GM18526 (cell line): ENCODE measurements at regions not wholly inside any gene's neighbourhood (a gene's known extent, or its start where the extent isn't known, plus 50 kb on each side); places are given as distances from the start of the nearest gene placed in this dataset.

Experiments
- POLR2A ChIP-seq: IDR thresholded peaks from 3 replicates; pipeline ENCODE4 v1.6.1; 2011; ENCODE audit not compliant: insufficient read length; ENCODE audit errors: extremely low read depth

DNA sequence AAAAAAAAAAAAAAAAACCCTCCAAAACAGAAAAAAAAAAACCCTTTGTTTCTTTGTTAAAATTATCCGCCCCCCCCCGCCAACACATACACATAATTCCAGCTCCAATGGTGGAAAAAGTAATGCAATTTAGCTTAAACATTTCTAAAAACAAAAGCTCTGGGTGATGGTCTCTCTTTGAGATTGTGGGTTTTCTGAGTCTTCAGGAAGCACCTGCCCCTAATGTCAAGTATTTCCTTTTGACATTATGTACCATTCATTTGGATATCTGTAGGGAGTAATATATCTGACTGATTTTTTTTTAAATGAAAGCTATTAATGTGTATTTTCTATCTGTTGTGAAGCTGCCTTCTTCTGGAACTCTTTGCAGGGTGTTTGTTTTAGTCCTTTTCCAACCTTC lies 389.7 kb downstream of the TAF11L14 start:
- no peak for TF ChIP-seq POLR2A

DNA sequence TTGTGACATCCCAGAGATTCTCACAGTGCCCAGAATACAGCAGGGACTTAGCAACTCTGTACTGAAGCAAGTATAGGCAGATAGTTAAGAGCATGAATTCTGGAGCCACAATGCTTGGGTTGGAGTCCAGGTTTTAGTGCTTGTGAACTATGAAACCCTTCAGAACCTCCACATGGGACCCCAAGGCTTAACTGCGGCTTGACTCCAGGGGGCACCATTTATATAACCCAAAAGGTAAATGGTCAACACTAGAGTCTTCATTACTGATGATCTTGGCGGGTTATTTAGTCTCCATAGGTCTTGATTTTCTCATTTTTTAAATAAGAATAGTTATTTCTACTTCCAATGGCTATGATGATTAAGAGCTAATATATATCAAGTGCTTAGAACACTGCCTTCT lies 390.3 kb downstream of the TAF11L14 start:
- no peak for TF ChIP-seq POLR2A

DNA sequence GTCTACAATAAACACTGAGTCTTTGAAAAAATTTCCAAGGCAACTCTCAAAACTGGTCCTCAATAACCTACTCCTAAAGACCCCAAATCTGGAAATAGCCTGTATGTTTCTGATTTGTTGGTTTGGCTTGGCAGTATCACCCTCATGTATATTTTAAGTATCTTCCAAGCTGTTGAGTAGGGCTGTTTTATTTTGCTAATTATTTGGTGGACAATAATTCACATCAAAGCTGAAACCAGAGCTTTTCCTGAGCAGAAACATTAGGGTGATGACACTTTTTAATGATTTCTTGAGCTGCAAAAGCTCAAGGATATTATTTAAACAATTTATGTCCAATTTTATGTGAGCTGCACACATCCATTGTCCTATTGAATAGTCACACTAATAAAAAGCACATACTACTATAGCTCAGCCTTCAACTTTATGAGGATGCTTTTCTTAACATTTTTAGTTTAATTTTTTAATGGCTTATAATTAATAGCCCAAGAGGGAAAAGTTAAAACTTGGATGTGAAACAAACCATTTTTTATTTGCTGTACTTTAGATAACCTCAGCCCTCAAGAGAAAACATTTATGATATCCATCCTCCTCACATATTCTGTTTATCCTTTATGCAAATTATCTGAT lies 393.1 kb downstream of the TAF11L14 start:
- TF ChIP-seq POLR2A, result no peak

DNA sequence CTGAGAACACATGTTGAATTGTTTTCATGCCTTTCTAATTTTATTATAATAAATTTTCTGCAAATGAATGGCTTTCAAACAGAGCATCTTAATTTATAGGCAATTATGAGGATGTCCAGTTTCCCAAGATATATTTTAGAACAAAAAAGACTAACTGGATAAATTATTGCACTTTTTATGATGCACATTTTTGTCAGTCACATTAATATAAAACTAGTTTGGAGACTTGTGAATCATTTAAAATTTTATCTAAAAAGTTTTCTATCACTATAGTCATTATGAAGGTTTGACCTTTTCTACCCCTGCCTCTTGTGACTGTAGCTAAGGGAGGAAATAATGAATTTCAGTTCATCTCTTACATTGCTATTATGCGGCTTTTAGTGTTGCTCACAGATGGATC lies 393.8 kb downstream of the TAF11L14 start:
- no peak for TF ChIP-seq POLR2A

DNA sequence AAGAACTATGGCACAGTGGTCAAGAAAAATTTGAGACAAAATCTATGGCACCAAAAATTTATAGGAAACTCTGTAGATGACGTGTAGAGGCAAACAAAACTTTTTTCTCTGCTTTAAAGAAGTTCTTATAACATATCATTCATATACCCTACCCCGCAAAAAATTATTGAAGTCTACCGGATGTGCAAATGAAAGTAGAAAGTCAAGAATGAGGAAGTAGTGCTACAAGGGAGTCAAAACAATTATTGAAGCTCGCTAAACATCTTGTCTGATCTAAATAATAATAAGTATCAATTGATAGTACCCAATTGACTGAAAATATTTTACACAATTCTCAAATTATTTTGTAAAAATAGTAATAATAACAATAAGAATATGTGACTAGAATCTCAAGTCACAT lies 398.5 kb downstream of the TAF11L14 start:
- no peak for TF ChIP-seq POLR2A

DNA sequence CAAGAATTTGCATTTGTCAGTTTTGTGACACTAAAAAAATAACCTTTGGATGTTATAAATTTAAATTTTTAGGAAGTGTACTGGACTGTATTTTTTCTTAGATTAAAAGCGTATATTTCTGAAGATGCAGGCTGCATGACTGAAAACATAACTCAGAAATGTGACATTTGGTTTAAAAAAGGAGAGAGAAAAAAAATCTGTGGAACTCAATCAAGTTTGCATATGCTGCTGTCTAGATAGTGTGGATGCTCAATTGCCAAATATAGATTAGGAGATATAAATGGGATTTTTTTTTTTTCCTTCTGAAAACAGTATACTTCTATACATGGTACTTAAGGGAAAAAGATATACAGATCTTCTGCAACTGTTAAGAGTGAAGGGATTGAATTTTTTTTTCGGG lies 402.3 kb downstream of the TAF11L14 start:
- TF ChIP-seq POLR2A, result no peak

DNA sequence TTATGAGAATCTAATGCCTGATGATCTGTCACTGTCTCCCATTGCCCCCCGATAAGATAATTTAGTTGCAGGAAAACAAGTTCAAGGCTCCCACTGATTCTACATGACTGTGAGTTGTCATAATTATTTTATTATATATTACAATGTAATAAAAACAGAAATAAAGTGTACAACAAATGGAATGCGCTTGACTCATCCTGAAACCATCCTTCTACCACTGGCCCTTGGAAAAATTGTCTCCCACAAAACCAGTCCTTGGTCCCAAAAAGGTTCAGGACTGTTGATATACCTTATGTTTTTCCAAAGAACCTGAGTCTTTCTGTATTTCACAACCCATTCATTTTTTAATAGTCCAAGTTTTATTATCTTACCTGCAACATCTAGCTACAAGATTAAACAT lies 403.5 kb downstream of the TAF11L14 start:
- TF ChIP-seq POLR2A, result no peak

DNA sequence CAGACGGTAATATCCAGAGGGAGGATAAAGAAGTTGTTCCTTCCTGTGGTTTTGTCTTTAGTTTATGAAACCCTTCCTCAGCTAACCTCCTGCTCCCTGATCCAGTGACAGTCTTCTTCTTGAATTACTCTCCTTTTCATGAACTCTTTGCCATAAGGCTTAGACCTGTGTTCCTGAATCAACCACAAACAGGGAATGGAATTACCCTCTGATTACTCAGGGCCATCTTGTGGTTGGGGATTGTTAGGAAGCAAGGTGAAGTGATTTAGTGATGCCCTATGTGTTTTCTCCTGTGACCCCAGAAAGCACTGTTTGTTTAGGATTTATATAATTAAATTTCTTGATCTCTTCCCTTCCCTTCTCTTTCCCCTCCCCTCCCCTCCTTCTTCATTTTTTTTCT lies 409.1 kb downstream of the TAF11L14 start:
- TF ChIP-seq POLR2A, result no peak

DNA sequence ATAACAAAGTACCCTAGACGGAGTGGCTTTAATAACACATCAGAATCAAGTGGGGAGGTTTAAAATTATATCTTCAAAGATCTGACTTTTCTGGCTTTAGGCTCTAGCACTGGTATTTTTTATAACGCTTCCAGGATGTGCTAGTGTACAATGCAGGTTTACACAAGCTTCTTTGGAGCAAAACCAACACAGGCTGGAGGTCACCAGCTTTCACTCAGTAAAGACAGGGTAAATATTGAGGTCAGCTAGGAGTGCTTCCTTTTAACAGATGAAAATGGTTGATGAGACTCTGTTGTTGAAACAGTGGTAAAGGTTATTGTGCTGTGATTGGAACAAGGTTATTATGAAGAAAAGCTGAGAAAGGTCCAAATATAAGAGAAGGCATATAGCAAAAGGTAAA lies 414.2 kb downstream of the TAF11L14 start:
- TF ChIP-seq POLR2A, result no peak

DNA sequence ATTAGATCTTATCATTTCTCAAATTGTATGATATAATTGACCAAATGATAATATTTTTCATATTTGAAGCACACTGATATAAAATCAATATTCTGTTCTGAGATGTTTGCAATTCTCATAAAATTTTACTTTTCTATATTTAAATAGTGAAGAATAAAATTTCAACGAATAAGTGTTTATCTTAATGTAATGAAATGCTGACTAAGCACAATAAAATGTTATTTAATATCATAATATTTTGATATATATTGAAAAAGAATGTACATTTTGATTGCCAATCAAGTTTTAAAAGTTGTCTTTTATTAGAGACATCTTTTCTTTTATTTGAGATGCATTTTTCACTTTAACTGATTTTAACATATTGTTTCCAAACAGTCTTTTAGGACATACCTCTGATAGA lies 416.1 kb downstream of the TAF11L14 start:
- TF ChIP-seq POLR2A, result no peak

DNA sequence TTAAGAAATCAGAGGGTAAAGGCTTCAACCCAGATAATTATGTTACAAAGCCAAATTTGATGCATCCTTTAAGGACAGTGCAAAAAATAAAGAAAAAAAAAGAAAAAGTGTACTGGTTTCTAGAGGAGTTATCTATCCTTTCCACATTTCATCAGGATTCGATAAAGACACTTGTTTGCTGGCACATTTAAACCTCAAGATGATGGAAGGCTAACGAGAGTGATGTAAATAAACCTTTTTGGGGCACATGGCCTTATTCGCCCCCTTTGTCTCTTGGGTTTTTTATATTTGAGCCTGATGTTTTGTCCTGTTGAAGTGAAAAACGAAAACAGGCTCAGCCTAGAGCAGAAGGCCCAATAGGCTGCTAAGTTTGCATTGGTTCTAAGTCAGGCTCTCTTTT lies 416.5 kb downstream of the TAF11L14 start:
- no peak for TF ChIP-seq POLR2A

DNA sequence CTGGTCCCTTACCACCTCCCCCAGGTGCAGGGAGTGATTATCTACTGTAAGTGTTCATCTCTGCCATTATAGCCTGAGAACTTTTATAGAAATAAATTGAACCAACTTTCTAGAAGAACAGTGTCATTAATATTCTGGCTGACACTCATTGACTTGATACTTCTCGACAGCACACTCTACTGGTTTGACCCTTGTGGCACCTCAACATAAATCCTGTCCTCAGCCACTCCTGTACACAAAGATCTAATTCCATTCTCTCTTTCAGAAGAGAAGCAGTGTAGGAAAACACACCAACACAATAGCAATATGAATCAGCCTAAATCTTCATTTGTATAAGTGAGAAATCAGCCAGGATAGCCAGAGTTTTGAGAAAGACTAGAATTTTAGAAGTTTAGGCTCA lies 417.7 kb downstream of the TAF11L14 start:
- no peak for TF ChIP-seq POLR2A

DNA sequence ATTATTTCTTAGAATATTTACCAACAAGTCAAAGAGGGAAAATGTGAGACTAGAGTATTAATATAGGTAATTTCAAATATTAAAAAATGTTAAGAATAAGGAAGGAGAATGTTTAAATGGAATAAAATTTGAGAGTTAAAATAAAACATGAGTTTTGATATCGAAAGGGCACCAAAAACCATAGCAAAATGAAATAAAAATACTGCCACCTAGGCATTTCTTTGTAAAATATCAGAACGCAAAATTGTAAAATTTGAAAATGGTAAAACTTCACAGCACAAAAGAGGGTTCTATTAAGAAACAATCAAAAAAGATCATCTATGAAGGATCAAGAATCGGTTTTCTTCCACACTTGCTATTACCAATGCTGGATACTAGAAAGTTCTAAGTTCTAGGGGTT lies 418.3 kb downstream of the TAF11L14 start:
- TF ChIP-seq POLR2A, result no peak

DNA sequence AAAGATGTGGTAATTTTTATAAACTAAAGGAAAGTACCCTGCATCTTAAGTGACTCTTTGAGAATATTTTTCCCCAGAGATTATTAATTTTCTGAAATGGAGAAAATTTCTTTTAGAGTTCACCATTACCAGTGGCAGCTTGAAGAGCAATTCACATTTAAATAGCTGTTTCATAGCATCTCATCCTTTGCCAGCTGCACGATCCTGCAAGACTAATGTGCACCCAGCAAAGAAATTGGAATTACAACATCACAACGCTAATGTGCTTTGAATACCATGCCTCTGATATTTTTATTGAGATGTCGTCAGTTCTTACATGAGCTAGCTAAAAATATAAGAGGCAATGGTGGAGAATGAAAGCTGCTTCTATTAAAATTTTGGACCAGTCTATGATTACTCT lies 423.5 kb downstream of the TAF11L14 start:
- TF ChIP-seq POLR2A, result no peak

DNA sequence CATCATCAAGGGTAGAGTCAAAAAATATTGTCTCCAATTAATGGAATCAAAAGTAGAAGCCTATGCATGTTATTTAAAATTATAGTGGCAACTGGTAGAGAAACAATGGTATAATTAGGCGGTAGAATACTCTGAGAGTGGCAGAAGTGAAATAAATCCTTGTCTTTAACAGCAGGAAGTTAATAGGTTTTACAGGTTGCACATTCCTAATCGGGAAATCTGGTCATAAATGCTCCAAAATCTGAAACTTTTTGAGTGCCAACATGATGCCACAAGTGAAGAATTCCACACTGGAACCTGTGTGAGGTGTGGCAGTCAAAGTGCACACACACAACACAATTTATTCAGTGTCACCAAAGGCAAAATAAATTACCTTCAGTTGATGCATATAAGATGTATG lies 433.4 kb downstream of the TAF11L14 start:
- no peak for TF ChIP-seq POLR2A

DNA sequence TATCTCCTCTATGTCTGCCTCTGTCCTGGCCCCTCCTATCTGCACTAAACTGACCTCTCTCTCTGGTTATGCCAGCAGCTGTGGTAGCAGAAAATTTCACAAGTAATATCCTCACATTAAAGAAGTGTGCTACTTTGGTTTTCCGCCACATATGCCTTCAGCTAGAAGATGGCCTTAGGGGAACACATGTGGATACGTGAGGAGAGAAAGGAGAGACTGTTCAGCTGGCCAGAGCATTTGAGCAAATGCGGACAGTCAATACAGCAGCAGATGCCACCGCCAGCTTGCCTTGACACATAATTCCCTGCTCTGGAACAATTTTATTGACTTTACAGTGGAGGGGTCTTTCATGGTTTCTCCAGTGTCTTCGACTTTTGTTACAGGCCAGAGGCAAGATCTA lies 434.6 kb downstream of the TAF11L14 start:
- TF ChIP-seq POLR2A, result no peak

DNA sequence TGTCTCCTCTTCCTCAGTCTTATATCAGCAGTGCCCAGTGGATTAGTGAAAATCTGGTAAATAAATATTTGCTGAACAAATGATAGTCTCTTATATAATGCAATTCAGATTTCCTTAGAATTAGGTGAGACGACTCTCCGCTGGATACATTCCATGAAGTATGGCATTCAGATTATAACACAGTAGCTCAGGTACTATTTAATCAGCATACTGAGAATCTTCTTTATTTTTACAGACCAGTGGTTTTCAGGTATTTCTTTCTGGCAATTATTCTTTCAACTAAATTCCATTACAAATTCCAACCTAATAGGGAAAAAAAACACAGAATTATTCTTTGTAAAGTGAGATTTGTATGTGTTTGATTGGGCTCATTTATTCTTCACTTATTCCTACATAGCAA lies 435.5 kb downstream of the TAF11L14 start:
- no peak for TF ChIP-seq POLR2A

DNA sequence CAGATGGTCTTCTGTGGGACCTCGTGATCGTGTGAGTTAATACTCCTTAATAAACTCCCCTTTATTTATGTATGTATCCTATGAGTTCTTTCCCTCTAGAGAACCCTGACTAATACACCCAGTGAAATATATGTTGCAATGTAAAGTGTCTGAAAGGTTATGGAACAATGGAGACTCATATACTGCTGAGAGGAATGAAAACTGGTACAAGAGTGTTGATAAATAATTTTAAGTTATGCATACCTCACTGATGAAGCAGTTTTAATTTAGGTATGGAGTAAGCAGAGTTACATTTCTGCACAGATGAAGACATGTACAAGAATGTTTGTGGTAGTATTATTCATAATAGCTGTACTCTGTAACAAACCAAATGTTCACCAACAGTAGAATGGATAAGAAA lies 438.3 kb downstream of the TAF11L14 start:
- no peak for TF ChIP-seq POLR2A
